NCI-H748 (cell line): ENCODE measurements at regions not wholly inside any gene's neighbourhood (a gene's known extent, or its start where the extent isn't known, plus 50 kb on each side); places are given as distances from the start of the nearest gene placed in this dataset.

Experiments
- DNase-seq: peaks from one replicate; lab custom pipeline; 2025; ENCODE audit not compliant: unreplicated experiment; lab: John Stamatoyannopoulos, UW

DNA sequence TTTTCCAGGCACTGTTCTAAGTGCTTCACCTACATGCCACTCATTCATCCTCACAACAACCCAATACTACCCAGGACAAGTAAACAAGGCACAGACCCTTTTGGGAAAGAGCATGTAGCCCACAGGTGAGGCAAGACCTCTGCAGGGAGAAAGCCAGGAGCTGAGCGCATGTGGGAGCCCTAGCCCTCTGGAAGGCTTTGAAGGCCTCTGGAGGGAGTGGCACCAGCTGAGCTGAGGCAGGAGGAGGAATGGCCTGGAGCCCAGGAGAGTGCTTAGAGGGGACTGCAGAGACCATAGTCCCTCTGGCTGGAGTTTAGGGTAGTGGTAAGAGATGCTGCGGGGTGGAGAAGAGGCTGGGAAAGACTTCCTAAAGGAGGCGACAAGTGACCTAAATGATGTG is 516.5 kb downstream of the FUT8 start:
- DNase-seq: no peak

- DNase-seq: no peak
These were observed 521.0 kb downstream of the FUT8 start for GRCh38 chr14:65933400-65934069.

DNA sequence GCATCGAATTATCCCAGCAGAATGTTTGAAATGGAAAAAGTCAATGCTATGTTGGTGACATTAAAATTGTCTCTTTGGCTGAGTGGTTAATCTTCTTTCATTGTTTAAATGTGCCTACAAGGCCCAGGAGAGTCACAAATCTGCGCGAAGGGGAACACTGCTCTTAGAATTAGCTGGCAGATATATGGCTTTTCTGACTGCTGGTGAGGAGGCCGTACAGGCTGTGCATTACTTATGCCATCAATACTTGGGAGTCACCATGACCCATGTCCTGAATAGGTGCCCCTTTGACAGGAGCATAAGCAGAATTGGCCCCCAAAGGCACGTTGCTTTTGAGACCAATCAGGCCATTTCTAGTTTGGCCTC is 521.5 kb downstream of the FUT8 start:
- DNase-seq: no peak

GRCh38 chr14:65936342-65936975 is 523.9 kb downstream of the FUT8 start:
- no peak for DNase-seq

DNA sequence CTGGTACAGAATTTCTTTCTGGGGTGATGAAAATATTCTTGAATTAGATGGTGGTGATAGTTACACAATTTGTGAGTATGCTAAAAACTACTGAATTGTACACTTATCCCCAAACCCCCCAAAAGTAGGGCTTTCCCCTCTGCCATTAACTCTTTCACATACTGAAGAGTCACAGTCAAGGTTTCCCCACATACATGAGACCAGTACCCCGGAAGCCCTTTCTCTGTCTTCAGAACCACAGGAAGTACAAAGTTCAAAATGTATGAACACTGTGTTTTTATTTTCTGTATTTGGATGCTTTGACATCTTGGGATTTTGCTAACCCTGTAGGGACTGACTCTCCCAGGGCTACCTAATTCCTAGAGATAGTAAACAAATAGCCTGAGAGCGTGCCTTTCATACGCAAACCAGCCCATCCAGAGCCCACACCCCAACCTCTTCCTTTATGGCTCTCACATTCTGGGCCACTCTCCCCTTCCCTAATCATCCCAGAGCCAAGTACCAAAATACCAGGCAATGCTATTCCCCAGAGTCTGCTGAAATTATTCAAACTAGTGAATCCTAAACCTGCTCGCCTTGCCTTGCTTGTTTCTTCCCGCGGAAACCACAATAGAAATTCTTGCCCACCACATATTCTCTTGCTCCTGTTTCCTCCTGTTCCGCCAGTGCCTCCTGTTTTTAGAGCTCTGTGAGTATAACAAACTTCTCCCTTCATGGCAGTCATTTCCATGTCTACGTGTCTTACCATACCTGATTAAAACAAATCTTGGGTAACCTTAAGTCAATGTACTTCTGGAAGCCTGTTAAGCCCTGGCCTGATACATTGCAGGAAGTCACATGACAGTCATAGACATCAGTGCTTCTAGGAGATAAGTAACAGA is 524.8 kb downstream of the FUT8 start:
- DNase-seq: no peak

- DNase-seq: no peak
These were observed 525.4 kb downstream of the FUT8 start for GRCh38 chr14:65937960-65938316.

DNA sequence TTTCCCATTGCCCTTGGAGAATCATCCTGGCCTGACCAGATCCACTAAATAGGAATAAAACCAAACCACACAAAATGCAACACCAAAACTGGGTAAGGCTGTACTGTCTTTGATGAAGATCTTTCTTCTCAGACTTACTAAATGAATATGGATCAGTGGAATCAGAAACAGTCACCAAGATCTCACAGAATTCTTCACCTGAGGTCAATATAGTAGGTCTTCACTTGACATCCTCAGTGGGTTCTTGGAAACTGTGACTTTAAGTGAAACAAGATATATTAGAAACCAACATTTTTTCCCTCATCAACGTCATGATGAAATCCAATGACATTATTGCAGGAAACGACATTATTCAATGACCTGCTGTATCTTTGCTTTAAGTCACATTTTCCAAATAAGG is 526.2 kb downstream of the FUT8 start:
- no peak for DNase-seq

DNA sequence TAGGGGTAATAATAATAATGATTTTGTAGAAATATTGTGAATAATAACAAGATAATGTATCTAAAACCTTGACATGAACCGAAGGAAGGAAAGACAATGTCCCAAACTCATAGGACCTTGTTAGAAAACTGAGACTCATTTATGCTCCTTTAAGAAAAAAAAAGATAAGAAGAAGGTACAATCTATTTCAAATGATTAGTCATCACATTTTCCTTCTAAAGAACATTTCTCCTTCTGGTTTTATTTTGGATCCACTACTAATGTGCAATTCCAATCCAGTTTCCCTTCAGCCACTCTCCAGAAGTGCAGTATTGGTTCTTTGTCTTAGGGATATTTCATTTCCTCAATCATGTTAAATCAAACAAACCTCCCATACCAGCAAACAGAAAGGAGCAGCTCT is 526.7 kb downstream of the FUT8 start:
- DNase-seq: no peak

GRCh38 chr14:65940056-65940735 is 527.7 kb downstream of the FUT8 start:
- DNase-seq: peak; percentile 87

DNA sequence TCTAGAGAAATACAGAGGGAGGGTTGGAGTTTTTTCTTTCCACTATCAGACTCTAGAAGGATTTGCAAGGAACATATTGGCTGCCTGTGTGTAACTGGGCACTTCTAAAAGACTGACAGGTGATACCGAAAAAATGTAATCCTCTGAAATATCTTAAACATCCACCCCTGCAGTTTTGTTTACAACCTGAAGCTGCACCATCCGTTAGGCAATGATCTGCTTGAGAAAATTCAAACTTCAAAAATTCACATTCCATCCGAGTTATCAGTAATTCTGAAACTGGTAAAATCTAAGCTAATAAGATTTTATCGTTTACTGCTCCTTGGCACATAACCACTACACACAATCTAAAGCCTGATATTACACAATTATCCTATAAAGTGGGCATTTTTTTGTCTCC is 528.6 kb downstream of the FUT8 start:
- no peak for DNase-seq

DNA sequence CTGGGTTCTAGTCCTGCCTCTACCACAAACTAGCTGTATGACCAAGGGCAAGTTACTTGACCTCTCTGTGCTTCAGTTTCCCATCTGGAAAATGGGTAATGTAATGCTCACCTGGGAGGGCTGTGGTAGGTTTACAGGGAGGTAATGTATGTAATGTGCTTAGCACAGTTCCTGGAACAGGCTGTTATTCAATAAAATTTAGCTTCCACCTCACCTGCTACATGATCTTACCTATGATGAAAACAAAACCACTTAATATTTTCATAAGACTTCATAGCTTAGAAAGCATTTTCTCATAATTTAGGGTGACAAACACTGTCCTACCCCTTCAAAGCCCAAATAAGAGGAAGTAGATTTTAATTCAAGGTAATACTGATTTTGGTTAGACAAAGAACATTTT is 530.6 kb downstream of the FUT8 start:
- no peak for DNase-seq

- DNase-seq: peak; percentile 49
These were observed 531.4 kb downstream of the FUT8 start for GRCh38 chr14:65943916-65944410.

- DNase-seq: no peak
These were observed 532.8 kb downstream of the FUT8 start for GRCh38 chr14:65945327-65945726.

DNA sequence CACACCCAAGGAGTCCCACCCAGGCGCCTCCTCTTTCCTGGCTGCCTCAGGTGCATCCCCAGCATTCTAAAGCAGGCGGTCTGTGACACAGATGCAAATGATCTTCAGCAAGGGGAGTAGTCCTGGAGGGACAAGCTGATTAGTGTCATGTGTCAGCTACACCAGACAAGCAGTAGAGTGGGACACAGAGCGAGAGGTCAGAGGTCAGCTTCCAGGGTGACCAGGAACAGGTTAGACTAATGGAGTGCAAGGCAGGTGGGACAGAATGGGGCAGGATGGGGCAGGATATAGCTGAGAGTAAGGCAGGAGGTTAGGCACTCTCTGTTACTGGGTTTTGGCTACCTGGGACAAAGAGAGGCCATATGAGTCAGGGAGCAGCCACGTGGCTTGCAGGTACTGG is 534.0 kb downstream of the FUT8 start:
- no peak for DNase-seq

- DNase-seq: no peak
These were observed 535.8 kb downstream of the FUT8 start for GRCh38 chr14:65948302-65948701.

DNA sequence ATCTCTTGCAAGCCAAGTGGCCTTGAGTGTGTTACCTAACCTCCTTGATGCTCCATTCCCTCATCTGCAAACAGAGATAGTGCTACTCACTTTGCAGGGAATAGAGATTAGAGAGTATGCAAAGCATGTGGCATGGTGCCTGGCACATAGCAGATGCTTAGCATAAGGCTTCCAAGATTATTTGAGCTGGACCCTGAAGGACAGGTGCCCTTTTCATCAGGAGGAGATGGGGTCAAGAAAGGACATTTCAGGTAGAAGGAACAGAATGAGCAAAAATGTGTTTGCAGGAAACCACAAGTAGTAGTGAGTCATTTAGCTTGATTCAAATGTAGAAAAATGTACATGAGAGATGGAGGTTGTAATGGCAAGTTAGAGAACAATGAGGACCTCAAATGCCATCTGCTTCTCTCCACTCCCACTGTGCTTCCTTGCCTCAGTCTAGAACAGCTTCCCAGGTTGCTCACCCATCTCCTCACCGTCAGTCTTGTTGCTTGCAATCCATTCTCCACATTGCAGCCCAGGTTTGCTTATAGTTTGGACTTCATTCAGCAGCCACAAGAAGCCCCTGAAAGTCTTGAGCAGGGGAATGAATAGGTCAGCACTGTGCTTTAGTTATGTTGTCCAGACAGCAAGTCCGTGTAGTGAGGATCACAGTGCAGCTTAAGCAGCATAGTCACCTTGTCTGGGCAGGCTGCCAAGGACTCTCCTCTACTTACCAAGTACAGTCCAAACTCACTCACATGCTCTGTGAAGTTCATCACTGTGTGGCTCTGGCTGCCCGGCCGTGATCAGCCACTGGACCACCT is 536.3 kb upstream of the CCDC196 start:
- DNase-seq: peak; percentile 59

GRCh38 chr14:65954942-65955341 is 531.2 kb upstream of the CCDC196 start:
- DNase-seq: no peak

DNA sequence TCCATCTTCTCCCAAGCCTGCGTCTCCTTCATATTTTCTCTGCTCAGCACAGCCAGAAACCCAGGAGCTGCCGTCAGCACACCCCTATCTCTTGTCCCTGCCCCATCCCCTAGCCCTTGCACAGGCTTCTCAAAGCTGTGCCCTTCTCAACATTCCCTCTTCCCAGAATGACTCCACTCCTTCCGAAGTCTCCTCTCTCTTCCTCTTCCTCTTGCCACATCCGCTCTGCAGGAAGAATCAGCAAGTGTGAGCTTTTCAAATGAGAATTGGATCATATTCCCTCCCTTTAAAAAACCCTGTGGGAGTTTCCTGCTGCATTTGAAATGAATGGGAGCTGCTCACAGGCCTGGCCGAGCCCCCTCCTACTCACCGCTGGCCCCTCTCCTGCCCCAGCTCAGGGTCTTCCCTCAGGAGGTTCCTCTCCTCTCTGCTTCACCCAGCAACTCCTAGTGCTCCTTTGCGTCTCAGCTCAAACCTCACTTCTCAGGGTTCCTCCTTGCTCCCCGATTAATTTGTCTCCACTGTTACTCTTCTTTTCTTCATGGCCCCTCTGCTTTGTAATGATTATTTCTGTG is 528.5 kb upstream of the CCDC196 start:
- DNase-seq: no peak

DNA sequence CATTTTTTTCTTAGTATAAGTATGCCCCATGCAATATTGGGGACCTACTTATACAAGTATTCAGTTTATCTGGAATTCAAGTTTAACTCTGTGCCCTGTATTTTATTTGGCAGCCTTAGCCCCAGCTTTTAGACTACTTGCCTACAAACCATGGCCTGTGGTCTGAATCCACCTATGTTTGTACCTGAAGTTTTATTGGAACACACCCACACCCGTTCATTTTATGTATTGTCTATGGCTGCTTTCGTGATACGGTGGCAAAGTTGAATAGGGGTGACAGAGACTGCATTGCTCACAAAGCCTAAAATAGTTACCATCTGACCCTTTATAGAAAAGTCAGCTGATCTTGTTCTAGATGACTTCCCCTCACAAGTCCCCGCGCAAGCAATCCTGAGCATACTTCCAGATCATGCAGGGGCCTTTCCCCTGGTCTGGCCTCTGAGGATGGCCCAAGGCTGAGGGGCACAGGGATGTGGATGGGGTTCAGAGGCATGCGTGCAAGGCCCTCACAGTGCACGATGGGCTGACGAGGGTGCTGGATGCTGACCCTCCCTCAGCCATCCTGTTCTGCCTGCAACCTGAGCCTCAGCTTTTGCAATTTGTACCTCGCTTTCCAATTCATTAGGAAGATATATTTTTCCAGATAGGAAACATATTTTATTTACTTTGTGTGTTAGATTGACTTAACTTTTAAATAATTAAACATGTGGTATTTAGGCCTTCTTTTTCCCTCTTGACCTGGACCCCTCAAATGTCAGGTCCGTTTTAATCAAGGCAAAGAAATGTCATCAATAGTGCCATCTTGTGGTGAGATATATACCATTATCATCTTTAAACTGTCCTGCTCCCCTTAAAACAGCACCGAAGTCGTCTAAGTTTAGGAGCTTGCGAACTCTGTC is 527.3 kb upstream of the CCDC196 start:
- DNase-seq: peak; percentile 60
